ENCODE measurements at regions not wholly inside any gene's neighbourhood (a gene's known extent, or its start where the extent isn't known, plus 50 kb on each side); places are given as distances from the start of the nearest gene placed in this dataset.
"Not testable (repeated sequence)": the region's sequence is repeated elsewhere in the genome, so short reads cannot be mapped to it uniquely, and the experiment has no call there.

DNA sequence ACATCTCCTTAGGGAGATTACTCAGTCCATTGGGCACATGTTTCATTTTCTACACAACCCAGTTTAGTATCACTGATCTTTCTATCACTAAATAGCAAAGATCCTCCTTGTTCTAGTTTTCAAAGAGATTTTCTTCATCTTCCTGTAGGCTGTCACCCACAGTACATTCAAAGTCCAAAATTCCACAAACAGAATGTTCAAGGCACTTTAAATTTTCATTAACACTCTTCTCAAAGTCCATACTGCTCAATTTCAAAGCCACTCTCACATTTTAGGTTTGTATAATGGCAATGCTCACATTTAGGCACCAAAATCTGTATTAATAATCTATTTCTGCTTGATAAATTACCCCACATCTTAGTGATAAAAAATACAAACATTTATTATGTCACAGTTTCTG is 152.8 kb downstream of the FSIP2 start:
- no peak for DNase-seq (ENCODE audit: low read depth)

DNA sequence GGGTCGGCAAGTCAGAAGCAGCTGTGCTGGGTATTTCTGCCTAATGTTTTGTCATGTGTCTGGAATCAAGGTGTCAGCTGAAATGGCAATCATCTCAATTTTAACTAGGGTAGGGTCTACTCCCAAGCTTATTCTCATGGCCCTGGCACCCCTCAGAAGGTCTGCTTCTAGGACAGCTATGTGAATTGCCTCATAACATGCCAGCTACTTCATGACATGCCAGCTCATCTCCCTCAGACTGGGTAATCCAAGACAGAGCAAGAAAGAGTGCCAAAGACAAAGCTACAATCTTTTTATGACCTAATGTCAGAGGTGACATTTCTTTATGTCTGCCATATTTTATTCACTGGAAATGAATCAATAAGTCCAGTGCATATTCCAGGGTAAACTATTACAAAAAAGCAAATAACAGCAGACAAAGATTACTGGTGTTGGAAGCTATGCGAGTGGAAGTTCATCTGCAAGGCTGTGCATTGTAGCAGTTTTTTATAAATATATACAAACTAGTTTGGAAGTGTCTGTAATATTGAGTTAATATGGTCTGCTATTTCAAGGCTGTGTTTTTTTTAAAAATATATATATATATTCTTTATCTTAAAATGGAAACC is 153.3 kb downstream of the FSIP2 start:
- no peak for DNase-seq (ENCODE audit: low read depth)

DNA sequence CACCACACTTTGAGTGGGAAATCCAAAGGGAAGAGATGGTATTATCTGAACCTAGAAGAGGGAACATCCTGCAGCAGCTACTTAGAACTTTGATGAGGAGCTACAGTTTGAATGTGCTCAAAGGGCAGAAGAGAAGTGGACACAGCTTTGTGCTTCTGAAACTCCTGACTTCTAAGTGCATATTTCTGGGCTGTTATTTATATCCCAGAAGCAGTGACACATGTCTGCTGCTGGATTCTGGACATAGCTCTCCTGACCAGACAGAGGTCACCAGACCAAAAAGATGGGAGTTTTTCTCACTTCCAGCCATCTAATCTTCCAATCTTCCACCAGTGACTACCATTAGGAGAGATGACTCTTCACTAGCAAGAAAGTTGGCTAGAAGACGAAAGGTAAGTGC is 153.9 kb downstream of the FSIP2 start:
- no peak for DNase-seq (ENCODE audit: low read depth)

DNA sequence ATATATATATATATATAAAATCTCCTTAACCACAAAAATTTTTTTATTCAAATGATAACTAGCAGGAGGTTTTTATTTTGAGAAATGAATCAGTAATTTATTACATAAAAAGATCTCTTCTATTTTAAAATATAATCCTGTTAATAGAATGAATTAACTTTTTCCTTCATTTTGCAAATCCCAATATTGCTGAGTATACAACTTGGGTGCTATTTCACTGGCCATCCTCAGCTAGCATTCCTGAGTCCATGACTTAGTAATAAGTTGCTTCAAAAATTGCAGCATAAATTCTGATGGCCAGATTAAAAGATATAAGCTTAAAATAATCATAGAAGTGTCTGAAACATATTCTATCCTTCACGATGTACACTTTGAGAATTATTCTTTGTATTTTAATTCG is 155.6 kb downstream of the FSIP2 start:
- no peak for DNase-seq (ENCODE audit: low read depth)

DNA sequence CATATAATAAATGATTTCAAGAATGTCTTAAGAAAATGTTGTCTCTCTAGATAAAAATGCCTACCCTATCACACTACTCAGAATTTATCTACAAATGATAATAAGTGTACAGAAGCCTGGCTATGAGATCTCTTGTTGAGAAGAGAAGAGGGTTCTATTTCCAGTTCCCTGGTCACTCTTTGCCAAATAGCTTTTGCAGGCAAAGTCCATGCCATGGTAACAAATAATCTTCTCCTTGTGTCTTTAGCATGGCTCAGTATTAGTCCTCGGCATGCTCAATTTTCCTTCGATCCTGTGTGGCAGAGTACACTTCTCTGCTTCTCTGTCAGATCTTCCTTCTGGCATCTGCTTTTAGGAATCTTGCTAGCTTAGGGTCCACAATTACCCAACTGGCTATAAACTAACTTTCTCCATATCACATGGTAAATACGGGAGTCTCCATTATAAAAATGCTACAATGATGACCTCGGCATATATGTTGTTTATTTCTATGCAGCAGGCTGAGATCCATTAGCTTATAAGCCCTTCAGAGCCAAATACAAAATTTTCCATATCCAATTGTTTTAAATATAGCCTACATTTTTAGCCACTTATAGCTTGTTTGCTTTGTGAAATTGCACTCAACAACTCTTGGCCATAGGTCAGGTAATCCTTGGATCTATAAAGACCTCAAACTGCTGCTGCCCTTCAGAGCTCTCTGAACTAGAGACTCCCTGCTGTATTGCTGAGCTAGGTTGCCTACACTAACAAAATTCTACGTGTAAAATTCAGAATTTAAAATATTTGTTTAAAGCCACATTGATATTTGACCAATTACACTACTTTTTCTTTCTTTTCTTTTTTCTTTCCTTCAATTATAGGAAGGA is 157.5 kb downstream of the FSIP2 start:
- DNase-seq (ENCODE audit: low read depth): no peak

DNA sequence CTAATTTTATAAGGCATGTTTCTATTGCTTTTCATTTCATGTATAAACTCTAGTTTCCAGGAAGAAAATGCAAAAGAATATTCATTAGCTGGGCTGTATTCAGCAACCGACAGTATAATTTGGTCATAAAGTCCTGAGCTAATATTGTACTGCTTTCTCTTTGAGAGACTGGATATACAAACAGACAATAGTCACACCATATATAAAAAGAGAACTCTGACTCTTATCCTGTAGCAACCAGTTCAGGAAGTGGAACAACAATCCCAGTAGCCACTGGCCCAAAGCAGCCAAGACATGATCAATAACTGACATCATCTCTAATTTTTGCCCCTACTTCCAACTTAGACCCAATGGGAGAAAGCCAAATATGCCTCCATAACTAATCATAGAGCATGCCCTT is 160.8 kb downstream of the FSIP2 start:
- no peak for DNase-seq (ENCODE audit: low read depth)

DNA sequence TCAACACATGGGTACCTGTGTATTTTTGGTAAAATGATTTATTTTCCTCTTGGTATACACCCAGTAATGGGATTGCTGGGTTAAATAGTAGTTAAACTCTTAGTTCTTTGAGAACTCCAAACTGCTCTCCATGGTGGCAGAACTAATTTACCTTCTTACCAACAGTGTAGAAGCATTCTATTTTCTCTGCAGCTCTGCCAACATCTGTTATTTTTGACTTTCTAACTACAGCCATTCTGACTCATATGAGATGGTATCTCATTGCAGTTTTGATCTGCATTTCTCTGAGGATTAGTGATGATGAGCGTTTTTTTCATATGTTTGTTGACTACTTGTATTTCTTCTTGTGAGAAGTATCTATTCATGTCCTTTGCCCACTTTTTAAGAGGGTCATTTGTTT is 180.6 kb downstream of the FSIP2 start:
- no peak for DNase-seq (ENCODE audit: low read depth)

DNA sequence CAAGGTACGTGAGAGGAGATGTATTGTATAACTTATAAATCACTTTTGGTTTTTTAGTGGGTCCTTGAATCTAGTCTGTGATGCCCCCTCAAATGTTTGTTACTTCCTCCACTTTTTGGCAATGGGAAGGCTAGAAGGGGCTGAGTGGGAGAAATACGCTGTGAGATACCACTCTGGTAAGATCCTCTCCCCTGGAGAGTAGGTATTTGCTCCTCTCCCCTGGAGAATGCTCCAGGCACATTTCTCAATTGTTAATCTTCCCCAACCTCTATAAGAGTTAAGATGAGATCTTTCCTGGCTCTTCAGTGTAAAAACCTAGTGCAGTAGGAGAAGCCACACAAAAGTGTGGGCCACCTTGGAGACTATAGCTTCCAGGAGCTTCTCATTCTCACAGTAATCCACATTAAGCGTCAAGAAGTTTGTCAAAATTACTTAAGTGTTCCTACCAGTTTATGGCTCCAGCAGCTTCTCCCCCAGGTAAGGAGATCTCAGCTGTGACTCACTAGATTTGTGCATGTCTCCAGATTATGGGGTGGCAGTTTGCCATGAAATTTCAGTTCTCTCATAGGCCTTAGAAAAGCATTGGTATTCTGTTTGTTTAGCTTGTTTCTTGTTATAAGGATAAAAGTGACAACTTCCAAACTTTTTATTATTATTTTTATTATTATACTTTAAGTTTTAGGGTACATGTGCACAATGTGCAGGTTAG is 182.6 kb downstream of the FSIP2 start:
- DNase-seq (ENCODE audit: low read depth): no peak

DNA sequence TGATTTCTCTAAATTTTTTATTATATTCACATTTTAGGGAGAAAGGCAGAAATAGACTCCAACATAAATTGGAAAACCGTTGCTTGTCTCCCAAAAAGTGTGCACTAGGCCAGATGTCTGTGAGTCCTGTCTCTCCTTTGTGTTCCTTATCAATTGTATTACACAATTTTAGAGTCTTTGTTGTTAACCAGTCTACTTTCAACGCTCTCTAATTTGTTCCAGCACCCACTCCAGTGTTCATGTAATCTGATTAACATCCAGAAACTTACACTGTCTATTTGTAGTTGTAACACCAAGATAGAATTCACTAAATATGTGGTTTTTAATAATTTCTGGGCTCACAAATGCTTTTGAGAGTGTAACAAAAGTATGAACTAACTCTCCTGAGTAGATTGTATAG is 195.6 kb downstream of the FSIP2 start:
- no peak for DNase-seq (ENCODE audit: low read depth)

DNA sequence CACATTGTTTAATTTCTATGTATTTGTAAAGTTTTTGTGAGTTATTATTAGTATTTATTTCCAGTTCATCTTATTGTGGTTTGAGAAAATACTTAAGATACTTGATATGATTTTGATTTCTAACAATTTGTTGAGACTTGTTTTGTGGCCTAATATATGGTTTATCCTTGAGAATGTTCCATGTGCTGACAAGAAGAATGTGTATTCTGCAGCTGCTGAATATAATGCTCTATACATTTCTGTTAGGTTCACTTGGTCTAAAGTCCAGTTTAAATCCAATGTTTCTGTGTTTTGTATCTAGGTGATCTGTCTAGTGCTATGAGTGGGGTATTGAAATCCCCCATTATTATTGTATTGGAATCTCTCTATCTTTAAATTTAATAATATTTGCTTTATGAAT is 201.3 kb downstream of the FSIP2 start:
- no peak for DNase-seq (ENCODE audit: low read depth)

DNA sequence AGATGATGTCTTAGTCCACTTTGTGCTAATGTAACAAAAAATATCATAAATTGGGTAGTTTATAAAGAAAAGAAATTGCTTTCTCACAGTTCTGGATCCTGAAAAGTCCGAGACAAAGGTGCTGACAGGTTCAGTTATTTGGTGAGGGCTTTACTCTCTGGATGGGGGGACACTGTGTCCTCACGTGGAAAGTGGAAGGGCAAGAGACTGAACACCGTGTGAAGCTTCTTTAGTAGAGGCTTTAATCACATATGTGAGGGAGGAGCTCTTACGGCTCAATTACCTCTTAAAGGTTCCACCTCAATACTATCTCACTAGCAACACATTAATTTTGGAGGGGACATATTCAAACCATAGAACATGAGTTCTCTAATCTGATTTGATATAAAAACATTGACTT is 204.3 kb downstream of the FSIP2 start:
- DNase-seq (ENCODE audit: low read depth): no peak

DNA sequence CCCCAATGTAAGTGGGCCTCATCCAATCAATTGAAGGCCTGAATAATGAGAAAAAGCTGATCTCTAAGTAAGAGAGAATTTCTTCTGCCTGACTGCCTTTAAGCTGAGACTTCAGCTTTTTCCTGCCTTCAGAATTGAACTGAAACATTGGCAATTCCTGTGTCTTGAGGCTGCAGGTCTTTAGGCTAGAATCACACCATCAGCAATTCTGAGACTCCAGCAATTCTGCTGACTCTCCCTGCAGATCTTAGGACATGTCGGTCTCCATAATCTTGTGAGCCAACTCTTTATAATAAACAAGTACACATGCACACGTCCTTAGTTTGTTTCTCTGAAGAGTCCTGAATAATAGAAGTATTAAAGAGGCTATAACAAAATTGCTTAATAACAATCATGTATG is 209.1 kb downstream of the FSIP2 start:
- no peak for DNase-seq (ENCODE audit: low read depth)

DNA sequence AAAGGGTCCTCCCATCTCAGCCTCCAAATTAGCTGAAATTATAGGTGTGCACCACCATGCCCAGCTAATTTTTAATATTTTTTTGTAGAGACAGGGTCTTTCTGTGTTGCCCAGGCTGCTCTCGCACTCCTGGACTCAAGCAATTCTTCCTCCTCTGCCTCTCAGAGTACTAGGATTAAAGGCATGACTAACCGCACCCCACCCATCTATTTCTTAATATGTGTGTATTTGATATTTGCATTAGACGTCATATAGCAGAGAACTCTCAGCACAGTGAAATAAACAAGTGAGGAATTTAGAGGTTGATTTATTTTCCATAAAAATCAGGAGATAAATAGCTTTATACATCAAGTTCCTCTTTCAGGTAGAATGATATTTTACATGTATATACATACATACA is 213.5 kb downstream of the FSIP2 start:
- no peak for DNase-seq (ENCODE audit: low read depth)

DNA sequence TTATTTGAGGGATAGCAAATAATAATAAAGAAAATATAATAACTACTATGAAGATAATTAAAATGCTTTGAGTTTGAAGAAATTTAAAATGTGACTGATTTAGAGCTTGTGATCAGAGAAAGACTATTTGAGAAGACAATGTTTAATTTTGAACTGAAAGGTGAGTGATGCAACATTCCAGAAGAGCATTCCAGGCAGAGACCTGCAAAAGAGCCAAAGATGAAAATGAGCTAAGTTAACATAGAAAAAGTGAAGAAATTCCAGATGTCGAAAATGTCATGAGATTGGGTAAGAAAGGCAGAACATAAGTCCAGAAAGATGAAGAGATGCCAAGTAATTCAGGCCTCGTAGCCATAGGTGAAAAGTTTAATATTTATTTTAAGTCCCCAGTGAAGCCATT is 215.8 kb downstream of the FSIP2 start:
- DNase-seq (ENCODE audit: low read depth): no peak

DNA sequence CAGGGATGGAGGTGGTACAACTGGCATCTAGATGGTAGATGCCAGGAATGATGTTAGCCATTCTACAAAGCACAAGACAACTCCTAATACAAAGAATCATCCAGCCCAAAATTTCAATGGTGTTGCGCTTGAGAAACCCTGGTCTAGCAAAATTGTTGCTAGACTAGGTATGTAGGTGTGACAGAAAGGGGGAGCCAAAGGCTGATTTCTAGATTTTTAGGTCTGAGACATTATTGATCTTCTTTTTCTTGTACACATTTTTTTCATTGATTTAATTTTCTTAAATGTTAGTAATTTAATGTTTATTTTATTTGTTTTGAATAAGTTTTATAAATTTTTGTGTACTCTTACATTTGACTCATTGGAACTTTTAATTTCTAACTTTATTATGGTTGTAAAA is 216.4 kb downstream of the FSIP2 start:
- DNase-seq (ENCODE audit: low read depth): no peak

DNA sequence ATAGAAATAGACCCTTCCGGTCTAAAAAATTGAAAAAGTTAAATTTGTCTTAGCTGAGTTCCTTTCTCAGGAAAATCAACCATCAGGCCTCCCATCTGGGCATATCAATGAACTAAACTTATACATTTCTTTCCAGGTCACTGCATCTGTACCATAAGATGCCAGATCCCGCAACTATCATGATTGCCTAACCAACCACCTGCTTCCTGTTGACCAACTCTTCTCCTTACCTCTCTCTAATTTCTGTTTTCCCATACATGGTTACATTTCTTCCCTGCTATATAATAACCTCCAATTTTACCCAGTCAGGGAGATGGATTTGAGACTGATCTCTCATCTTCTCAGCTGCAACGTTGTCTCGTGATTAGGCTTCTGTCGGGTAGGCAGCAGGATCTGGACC is 228.7 kb downstream of the FSIP2 start:
- no peak for DNase-seq (ENCODE audit: low read depth)

DNA sequence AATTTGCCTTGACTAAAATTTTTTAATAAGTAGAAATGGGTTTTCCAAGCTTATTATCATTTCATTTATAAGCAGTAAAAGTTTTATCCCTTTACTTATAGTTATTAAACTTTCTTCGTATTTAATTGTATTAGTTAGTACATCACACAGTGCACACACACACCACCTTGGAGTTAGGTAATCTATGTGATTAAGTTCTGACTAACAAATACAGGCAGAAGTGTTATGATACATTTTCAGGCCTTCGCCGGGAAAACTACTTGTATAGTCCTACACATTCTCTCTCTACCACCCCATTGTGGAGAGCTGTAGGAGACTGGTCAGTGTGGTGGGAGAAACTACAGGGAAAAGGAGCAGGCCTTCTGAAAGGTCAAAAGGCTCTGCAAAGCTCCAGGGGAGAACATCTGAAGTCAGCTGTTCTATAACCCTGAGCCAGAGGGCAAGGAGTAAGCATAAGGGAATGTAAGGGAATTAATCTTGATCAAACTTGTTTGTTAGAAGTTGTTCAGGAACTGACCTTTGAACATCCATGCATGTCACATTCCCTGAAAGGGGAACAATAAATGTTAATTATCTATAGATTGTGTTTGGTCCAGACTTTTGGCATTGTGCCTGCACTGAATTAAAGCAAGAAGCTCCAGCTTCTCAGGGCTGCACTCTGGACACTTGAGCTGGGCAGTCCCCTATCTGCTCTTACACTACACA is 231.7 kb downstream of the FSIP2 start:
- DNase-seq (ENCODE audit: low read depth): no peak

DNA sequence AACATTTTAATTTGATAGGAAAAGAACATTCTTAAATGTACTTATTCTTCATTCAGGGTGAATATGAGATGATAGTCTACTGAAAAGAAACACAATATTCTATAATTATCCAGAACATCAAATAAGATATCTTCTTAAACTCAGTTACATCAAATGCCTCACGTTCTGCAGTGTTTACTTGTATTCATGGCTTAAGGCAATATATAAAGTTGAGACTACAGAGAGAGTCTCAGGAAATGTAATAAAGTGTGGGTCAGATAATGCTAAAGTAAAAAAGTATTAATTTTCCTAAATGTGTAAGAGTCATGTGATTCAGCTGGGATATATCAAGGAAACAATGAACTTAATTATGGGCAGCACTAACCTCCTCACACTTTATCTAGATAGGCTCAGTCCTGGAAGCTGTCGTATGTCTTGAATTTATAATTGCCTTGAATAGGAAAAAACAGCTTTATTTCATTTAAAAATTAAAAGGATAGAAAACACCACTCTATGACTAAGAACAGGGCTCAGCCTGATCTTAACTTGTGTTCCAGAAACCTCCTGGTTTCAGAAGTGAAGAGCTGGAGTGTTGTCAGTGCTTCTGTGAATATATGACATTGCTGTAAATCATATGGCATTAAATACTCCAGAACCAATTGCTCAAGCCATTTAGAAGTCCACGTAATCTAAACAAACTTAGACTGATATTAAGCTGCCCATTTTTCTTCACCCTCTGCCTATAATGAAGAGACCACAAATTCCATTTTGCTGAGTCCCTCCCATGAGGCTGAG is 240.2 kb downstream of the FSIP2 start:
- peak; percentile 42 for DNase-seq (ENCODE audit: low read depth)

DNA sequence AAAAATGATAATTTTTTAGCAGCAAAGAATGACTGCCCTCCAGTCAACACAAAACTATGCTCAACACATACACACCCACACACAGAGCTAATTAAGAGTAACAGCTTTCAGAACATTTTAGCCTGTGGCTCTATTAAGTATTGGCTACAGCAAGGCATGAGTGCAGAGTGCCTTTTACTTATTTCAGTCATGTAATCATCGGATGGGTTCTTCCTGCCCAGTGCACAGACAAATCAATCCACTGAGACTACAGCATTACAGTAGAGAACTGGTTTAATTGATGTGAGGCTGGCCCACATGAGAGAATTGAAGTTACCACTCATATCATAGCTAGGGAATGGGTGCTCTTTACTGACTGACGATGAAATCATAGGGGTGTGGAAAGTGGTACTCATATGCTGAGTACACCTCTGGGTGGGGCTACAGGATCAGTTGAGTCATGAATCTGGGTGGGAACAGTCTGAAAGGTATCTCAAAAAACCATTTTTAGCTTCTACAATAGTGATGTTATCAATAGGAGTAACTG is 241.0 kb downstream of the FSIP2 start:
- no peak for DNase-seq (ENCODE audit: low read depth)

DNA sequence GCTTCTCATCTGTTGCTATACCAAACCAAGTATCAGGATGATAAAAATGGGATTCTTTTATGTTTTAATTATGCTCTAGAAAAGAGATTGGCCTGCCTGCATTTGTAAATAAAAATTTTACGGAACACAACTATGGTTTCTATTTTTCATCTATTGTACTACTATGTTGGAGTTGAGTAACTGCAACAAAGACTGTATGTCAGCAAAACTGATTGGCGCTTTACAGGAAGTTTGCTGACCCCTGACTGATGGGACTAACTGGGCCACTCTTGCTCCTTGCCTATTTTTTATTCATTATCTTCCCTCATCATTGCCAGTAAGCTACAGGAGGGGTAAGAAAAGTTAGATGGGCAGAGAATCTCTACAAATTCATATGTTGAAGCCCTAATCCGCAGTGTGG is 242.3 kb downstream of the FSIP2 start:
- DNase-seq (ENCODE audit: low read depth): no peak

DNA sequence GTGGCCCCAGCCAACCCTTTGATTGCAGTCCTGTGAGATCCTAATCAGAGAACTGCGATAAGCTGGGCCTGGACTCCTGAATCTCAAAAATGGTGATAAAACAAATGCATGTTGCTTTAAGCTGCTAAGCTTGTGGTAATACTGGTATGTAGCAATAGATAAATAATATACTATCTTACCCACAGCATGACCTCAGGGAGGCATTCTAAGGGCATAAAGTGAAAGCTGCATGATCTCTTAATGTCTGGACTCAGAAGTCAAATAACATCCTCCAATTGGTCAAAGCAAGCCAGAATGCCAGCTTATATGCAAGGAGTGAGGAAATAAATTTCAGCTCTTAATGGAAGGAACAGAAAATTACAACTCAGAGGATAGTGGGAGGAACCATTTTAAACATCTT is 246.1 kb downstream of the FSIP2 start:
- no peak for DNase-seq (ENCODE audit: low read depth)

DNA sequence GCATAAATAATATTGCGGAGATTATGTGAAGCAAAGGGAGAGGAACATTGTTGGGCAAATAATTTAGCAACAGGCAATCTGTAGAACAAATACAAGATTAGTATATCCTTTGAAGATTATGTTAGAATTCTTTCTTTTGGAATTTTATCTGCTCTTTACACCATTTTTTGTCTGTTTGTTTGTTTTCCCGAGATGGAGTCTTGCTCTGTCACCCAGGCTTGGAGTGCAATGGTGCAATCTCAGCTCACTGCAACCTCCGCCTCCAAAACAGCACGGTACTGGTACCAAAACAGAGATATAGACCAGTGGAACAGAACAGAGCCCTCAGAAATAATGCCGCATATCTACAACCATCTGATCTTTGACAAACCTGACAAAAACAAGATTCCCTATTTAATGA is 250.3 kb downstream of the FSIP2 start:
- DNase-seq (ENCODE audit: low read depth): not testable (repeated sequence)

All from GM04504 (cell line).